ENCODE measurements at regions not wholly inside any gene's neighbourhood (a gene's known extent, or its start where the extent isn't known, plus 50 kb on each side); places are given as distances from the start of the nearest gene placed in this dataset.
A peak's percentile ranks its signal among the peaks of the same experiment; 100 is the strongest.

DNA sequence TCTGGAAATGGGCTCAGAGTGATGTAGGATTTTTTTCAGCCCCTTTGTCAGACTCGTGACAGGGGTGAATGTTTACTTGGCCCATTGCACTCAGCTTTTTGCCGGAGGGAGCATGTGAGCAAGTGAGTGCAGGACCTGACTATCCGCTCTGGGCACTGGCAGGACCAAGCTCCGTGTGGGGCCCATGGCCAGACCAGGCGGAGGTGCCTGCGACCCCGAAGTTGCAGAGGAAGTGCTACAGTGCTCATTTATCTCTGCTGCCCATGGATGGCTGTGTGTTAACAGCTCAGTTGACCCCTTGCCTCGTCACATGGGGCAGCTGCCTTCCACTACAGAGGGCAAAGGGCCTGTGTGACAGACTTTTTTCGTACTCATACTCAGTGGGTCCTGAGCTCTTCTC is 744.3 kb downstream of the IRX1 start:
- Histone ChIP-seq H3K27ac (ENCODE audit: poor library complexity, severe bottlenecking) (no peak overlapping the region), H3K4me1 (ENCODE audit: insufficient read depth, poor library complexity, severe bottlenecking) (no peaks in the 10 kb centered on the region), H3K9me3 (ENCODE audit: severe bottlenecking) (peaks cover 3% of the 10 kb centered on the region), H3K27me3 (ENCODE audit: insufficient read depth, poor library complexity, severe bottlenecking) (no peaks in the 10 kb centered on the region), H3K4me3 (ENCODE audit: severe bottlenecking) (no peak overlapping the region), H3K36me3 (ENCODE audit: low read depth) (no peaks in the 10 kb centered on the region)
- no peak for ATAC-seq (ENCODE audit: low read depth)
- TF ChIP-seq, protein P1, sequence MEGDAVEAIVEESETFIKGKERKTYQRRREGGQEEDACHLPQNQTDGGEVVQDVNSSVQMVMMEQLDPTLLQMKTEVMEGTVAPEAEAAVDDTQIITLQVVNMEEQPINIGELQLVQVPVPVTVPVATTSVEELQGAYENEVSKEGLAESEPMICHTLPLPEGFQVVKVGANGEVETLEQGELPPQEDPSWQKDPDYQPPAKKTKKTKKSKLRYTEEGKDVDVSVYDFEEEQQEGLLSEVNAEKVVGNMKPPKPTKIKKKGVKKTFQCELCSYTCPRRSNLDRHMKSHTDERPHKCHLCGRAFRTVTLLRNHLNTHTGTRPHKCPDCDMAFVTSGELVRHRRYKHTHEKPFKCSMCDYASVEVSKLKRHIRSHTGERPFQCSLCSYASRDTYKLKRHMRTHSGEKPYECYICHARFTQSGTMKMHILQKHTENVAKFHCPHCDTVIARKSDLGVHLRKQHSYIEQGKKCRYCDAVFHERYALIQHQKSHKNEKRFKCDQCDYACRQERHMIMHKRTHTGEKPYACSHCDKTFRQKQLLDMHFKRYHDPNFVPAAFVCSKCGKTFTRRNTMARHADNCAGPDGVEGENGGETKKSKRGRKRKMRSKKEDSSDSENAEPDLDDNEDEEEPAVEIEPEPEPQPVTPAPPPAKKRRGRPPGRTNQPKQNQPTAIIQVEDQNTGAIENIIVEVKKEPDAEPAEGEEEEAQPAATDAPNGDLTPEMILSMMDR (IDR thresholded peaks at IDR 0.05; ENCODE audit: poor library complexity, severe bottlenecking), result no peak
- no peak for DNase-seq (ENCODE audit: low spot score)

DNA sequence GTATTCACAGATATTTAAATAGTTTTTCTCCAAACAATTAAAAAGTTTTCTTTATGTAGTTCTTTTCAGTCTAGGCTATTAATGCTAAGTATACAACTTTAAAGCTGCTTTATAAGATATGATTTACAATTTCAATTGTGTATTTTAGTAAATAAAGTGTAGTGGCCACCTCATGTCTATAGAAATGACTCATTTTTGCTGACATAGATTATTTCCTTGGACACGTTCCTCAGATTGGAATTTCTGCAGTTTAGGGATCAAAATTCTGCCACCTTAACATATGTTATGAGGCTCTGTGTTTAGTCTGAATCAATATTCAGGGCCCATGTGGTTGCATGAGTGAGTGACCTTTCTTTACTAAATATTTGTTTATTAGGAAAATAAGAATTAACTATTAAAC is 750.2 kb downstream of the IRX1 start:
- DNase-seq (ENCODE audit: low spot score), result no peak
- Histone ChIP-seq H3K36me3 (ENCODE audit: low read depth) (no peaks in the 10 kb centered on the region), H3K27ac (ENCODE audit: poor library complexity, severe bottlenecking) (no peak overlapping the region), H3K9me3 (ENCODE audit: severe bottlenecking) (no peaks in the 10 kb centered on the region), H3K27me3 (ENCODE audit: insufficient read depth, poor library complexity, severe bottlenecking) (no peaks in the 10 kb centered on the region), H3K4me3 (ENCODE audit: severe bottlenecking) (no peak overlapping the region), H3K4me1 (ENCODE audit: insufficient read depth, poor library complexity, severe bottlenecking) (peaks cover 16% of the 10 kb centered on the region)
- TF ChIP-seq, protein P1 (IDR thresholded peaks at IDR 0.05; ENCODE audit: poor library complexity, severe bottlenecking), result no peak
- no peak for ATAC-seq (ENCODE audit: low read depth)

GRCh38 chr5:4348423-4348822 is 752.8 kb downstream of the IRX1 start:
- Histone ChIP-seq H3K27ac (ENCODE audit: poor library complexity, severe bottlenecking) (peak overlapping the region; percentile 64), H3K27me3 (ENCODE audit: insufficient read depth, poor library complexity, severe bottlenecking) (no peaks in the 10 kb centered on the region), H3K4me1 (ENCODE audit: insufficient read depth, poor library complexity, severe bottlenecking) (peaks cover 16% of the 10 kb centered on the region), H3K36me3 (ENCODE audit: low read depth) (no peaks in the 10 kb centered on the region), H3K4me3 (ENCODE audit: severe bottlenecking) (no peak overlapping the region), H3K9me3 (ENCODE audit: severe bottlenecking) (no peaks in the 10 kb centered on the region)
- ATAC-seq (ENCODE audit: low read depth) (peak; percentile 76), DNase-seq (ENCODE audit: low spot score) (no peak)
- TF ChIP-seq, protein P1 (IDR thresholded peaks at IDR 0.05; ENCODE audit: poor library complexity, severe bottlenecking), result no peak

GRCh38 chr5:4348919-4349318 is 753.3 kb downstream of the IRX1 start:
- Histone ChIP-seq H3K9me3 (ENCODE audit: severe bottlenecking) (no peaks in the 10 kb centered on the region), H3K4me3 (ENCODE audit: severe bottlenecking) (no peak overlapping the region), H3K36me3 (ENCODE audit: low read depth) (no peaks in the 10 kb centered on the region), H3K27ac (ENCODE audit: poor library complexity, severe bottlenecking) (peak overlapping the region; percentile 64), H3K4me1 (ENCODE audit: insufficient read depth, poor library complexity, severe bottlenecking) (peaks cover 16% of the 10 kb centered on the region), H3K27me3 (ENCODE audit: insufficient read depth, poor library complexity, severe bottlenecking) (no peaks in the 10 kb centered on the region)
- DNase-seq (ENCODE audit: low spot score) (no peak), ATAC-seq (ENCODE audit: low read depth) (peak; percentile 87)
- TF ChIP-seq, protein P1 (IDR thresholded peaks at IDR 0.05; ENCODE audit: poor library complexity, severe bottlenecking), result no peak

DNA sequence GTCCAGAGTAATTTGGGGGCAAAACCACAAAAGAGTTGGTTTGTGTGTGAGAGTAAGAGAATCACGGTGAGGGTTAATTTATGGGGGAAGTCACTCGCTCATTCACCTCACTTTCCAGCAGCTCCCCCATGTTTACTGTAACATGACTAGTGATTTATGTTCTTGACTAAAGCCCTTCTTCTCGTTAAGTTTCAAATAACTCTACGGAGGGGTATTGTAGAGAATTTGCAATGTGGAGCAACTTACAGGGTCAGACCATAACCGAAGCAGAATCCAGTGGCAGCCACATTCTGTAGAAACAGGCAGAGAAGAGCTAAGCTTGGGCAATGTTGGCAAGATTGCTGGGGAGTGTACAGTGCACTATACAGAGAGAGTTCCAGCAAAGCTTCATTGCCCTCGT is 760.6 kb downstream of the IRX1 start:
- peaks cover 4% of the 10 kb centered on the region for H3K9me3 ChIP-seq (ENCODE audit: severe bottlenecking)
- ATAC-seq (ENCODE audit: low read depth) (no peak), DNase-seq (ENCODE audit: low spot score) (no peak)
- H3K4me3 ChIP-seq (ENCODE audit: severe bottlenecking), result no peak overlapping the region
- TF ChIP-seq, protein P1 (IDR thresholded peaks at IDR 0.05; ENCODE audit: poor library complexity, severe bottlenecking), result no peak
- no peaks in the 10 kb centered on the region for H3K36me3 ChIP-seq (ENCODE audit: low read depth)
- H3K27me3 ChIP-seq (ENCODE audit: insufficient read depth, poor library complexity, severe bottlenecking), result no peaks in the 10 kb centered on the region
- no peaks in the 10 kb centered on the region for H3K4me1 ChIP-seq (ENCODE audit: insufficient read depth, poor library complexity, severe bottlenecking)
- H3K27ac ChIP-seq (ENCODE audit: poor library complexity, severe bottlenecking), result no peak overlapping the region
